GM12892 (cell line): ENCODE measurements at regions not wholly inside any gene's neighbourhood (a gene's known extent, or its start where the extent isn't known, plus 50 kb on each side); places are given as distances from the start of the nearest gene placed in this dataset.

Experiments used
- POLR2A ChIP-seq: IDR thresholded peaks from 2 replicates; pipeline ENCODE4 v1.6.1; 2011; ENCODE audit warnings: low read depth, low read length, control low read depth
- POLR2AphosphoS5 ChIP-seq: IDR thresholded peaks from 2 replicates; pipeline ENCODE4 v1.6.1; 2011; ENCODE audit warnings: low read depth, low read length, control low read depth
- TAF1 ChIP-seq: IDR thresholded peaks from 2 replicates; pipeline ENCODE4 v1.6.1; 2011; ENCODE audit warnings: low read depth, mild to moderate bottlenecking, control low read depth, low read length, borderline replicate concordance

DNA sequence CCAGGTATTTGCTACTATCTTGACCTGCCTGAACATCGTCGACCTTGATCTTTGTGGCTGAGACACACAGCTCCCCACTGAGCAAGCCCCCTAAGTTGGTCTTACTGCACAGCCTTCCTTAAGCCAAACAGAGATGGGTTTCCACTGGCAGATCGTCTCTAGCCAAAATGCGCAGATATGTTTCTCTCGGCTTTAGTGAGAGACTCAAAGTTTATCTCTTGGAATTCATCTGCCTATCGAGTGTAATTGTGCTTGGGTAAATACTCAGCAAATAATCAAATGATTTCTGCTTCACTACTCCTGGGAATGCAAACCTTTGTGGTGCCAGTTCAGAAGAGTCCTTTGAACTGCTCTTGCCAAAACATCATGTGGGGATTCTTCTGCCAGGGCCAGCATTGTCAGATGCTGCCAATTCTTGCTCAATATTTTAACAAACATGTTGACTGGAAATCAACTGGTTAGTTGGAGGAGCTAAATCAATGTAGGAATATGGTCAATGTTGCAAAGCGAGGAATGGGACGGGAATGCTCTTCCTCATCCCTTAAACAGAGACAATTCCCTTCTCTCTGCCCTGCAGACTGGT is 141.2 kb upstream of the SLC28A3 start:
- TF ChIP-seq POLR2A = no peak
- no peak for TF ChIP-seq POLR2AphosphoS5
- TF ChIP-seq TAF1 = no peak
